ENCODE measurements at regions not wholly inside any gene's neighbourhood (a gene's known extent, or its start where the extent isn't known, plus 50 kb on each side); places are given as distances from the start of the nearest gene placed in this dataset.
"Not testable (repeated sequence)": the region's sequence is repeated elsewhere in the genome, so short reads cannot be mapped to it uniquely, and the experiment has no call there.

GRCh38 chrX:75873993-75874392, 88.9 kb upstream of the MAGEE2 start:
- no peak for DNase-seq (ENCODE audit: low read depth)

- DNase-seq (ENCODE audit: low read depth), result peak; percentile 13
Observed at GRCh38 chrX:75883446-75883845, 98.4 kb upstream of the MAGEE2 start.

- no peak for DNase-seq (ENCODE audit: low read depth)
Observed at GRCh38 chrX:75887833-75888232, 102.8 kb upstream of the MAGEE2 start.

- no peak for DNase-seq (ENCODE audit: low read depth)
Observed at GRCh38 chrX:75892749-75893148, 107.7 kb upstream of the MAGEE2 start.

- no peak for DNase-seq (ENCODE audit: low read depth)
Observed at GRCh38 chrX:75893281-75893680, 108.2 kb upstream of the MAGEE2 start.

GRCh38 chrX:75911716-75912115, 126.7 kb upstream of the MAGEE2 start:
- DNase-seq (ENCODE audit: low read depth), result no peak

GRCh38 chrX:75957107-75957610, 172.1 kb upstream of the MAGEE2 start:
- DNase-seq (ENCODE audit: low read depth), result no peak

- not testable (repeated sequence) for DNase-seq (ENCODE audit: low read depth)
Observed at GRCh38 chrX:75961321-75961720, 176.3 kb upstream of the MAGEE2 start.

- no peak for DNase-seq (ENCODE audit: low read depth)
Observed at GRCh38 chrX:75963774-75964173, 178.7 kb upstream of the MAGEE2 start.

- no peak for DNase-seq (ENCODE audit: low read depth)
Observed at GRCh38 chrX:75968293-75968692, 183.2 kb upstream of the MAGEE2 start.

- no peak for DNase-seq (ENCODE audit: low read depth)
Observed at GRCh38 chrX:75986976-75987375, 185.9 kb upstream of the PBDC1 start.

GRCh38 chrX:75989806-75990590, 182.9 kb upstream of the PBDC1 start:
- DNase-seq (ENCODE audit: low read depth), result no peak

- DNase-seq (ENCODE audit: low read depth), result no peak
Observed at GRCh38 chrX:75997692-75998091, 175.2 kb upstream of the PBDC1 start.

- DNase-seq (ENCODE audit: low read depth), result no peak
Observed at GRCh38 chrX:76014321-76014720, 158.5 kb upstream of the PBDC1 start.

GRCh38 chrX:76026292-76026691, 146.6 kb upstream of the PBDC1 start:
- no peak for DNase-seq (ENCODE audit: low read depth)

GRCh38 chrX:76026751-76027150, 146.1 kb upstream of the PBDC1 start:
- DNase-seq (ENCODE audit: low read depth), result no peak

GRCh38 chrX:76029385-76029784, 143.5 kb upstream of the PBDC1 start:
- DNase-seq (ENCODE audit: low read depth), result no peak

GRCh38 chrX:76064825-76065224, 108.0 kb upstream of the PBDC1 start:
- no peak for DNase-seq (ENCODE audit: low read depth)

GRCh38 chrX:76076124-76076523, 96.7 kb upstream of the PBDC1 start:
- no peak for DNase-seq (ENCODE audit: low read depth)

GRCh38 chrX:76109654-76110053, 63.2 kb upstream of the PBDC1 start:
- no peak for DNase-seq (ENCODE audit: low read depth)

All from forelimb muscle (tissue), 1 donor.